Activated CD4-positive, alpha-beta T cell treated with anti-CD3 and anti-CD28 coated beads, Interleukin-2, Interleukin-6, amounts not matched to agents 100 ng/mL and 50 ng/mL, durations not matched to agents 16 hours and 8 hours (primary cell): ENCODE measurements at regions not wholly inside any gene's neighbourhood (a gene's known extent, or its start where the extent isn't known, plus 50 kb on each side); places are given as distances from the start of the nearest gene placed in this dataset.

ENCODE experiments used
- DNase-seq: peaks from one replicate; pipeline ENCODE4 v3.0.0-alpha.2; 2020

DNA sequence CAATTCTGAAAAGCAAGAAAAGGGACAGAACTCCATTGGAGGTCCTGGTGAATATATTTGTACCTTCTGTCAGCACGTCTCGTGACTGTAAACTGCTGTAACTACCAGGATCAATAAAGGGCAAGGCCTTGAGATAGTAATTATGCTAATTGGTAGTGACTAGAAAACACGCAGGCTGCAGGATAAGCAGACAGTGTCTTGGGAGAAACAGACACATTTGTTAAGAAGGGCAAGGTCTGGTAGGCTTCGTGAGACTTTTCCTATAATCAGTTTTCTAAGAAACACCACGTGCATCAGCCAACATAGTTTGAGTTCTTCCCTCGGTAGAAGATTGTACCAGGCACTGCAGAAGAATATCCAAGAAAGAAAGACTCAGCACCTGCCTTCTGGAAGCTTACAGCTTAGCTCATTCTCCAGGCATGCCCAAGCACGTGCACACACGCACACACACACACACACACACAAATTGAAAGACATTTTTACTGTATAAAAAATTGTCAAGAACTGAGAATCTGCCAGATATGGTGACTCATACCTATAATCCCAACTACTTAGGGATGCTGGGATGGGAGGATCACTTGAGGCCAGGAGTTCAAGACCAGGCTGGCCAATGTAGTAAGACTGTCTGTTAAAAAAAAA lies 167.0 kb upstream of the SASH1 start:
- no peak for DNase-seq

GRCh38 chr6:148177589-148178233 lies 164.9 kb upstream of the SASH1 start:
- DNase-seq = peak; percentile 30

DNA sequence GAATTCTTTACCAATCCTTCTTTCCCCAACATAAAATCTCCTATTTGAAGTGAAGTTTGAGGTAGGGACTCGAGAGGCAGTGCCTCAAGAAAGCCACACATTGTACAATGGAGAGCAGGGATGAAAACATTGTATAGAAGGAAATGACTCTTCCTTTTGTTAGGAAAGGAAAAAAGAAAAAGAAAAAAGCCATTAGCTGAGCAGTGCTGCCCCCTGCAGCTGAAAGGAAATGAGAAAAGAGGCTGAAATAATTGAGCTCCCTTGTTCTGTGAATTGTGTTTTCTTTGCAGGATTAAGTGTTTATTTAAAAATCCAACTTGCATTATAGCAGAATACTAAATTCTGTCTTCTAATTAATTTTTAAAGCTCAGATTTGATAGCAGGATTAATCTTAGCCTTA lies 162.9 kb upstream of the SASH1 start:
- DNase-seq = peak; percentile 9

DNA sequence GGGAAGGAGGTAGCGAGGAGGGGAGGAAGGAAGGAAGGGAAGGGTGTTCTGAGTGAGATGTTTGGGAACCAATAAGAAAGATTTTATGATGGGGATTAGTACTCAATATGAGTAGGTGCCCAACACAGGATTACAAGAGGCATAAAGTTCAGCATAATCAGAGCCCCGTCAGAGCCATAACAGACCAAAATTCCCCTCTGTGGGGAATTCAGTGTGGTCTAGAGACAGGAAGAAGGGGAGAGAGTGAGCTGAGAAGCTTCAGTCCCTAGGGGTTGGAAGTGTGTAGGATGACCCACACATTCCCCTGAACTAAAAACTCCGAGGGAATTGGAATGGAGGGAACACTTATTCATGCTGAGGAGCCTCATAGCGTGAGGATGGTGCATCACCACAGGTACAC lies 160.3 kb upstream of the SASH1 start:
- no peak for DNase-seq

GRCh38 chr6:148183776-148184175 lies 158.9 kb upstream of the SASH1 start:
- DNase-seq = no peak

DNA sequence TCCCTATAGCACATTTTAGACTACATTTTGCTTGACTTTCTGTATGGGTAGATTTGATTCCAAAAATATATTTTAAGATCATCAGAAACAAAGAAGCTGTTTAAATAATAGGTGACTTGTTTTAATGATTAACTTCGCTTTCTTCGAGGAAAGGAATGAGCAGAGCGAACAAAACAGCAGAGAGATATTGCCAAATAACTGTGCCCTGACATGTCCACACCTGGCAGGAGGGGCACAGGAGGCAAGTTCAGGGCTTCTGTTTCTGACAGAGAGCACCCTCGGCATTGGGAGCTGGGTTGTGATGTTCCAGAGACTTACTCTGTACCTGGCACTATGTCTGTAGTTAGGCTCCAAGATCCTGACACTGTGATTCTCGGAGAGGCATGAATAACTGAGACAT lies 155.7 kb upstream of the SASH1 start:
- no peak for DNase-seq

DNA sequence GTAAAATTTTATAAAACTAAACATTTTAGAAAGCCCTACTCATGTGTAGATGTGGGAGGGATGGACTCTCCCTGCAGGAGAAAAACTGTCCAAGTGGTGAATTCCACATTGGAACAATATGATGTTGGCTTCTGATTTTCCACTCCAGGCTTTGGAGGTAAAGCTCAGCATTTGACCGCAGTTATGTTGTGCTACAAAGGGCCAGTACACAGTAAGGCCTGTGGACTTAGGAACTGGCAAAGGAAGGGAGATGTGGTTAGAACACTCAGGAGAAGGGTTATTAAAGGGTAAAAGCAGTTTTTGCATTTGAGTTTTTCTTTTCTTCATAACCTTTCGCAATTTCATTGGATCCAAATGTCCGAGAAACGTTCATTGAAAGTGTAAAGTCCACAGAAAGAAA lies 150.3 kb upstream of the SASH1 start:
- no peak for DNase-seq

DNA sequence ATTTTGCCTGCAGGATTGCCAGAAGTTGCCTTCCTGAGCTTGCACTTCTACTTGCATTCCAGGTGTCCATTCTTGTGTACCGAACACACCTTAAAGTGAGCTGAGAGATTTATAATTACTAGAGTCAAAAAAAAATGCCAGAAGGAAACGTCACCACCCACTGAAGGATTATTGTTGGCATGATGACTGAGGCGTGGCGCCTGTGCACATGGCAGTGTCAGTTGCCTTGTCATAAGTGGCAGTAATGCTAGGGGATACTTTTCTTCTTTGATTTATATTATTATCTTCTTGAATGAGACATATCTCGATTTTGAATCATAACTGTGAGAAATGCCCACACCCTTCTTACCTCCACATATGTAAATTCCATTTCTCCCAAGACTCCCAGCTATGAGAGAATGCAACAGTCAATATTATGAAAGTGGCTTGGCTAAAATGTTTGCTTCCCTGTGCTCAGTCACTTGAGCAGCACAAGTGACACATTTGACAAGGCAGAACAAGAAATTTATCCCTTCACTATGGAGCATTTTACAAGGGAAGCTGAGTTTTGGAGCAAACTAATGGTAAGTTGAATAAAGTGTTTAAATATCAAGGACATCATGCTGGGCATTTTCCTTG lies 149.5 kb upstream of the SASH1 start:
- no peak for DNase-seq

DNA sequence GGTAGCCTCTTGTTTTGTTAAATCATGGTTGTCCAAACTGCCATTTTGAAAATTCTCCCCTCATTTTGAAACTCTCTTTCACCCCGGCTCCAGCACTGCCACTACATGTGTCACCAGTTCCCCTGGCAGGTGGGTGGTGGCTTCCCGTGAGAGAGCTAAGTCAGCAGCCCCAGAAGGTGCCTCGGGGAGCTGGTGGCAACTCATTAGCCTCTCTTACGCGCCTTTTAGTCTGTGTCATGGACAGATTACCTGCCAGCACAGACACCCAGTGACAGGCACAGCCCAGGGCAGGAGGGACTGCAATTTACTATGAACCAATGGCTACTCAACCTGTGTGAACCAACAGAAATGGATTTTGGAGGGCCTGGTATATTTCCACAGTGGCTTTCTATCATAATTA lies 147.1 kb upstream of the SASH1 start:
- no peak for DNase-seq

DNA sequence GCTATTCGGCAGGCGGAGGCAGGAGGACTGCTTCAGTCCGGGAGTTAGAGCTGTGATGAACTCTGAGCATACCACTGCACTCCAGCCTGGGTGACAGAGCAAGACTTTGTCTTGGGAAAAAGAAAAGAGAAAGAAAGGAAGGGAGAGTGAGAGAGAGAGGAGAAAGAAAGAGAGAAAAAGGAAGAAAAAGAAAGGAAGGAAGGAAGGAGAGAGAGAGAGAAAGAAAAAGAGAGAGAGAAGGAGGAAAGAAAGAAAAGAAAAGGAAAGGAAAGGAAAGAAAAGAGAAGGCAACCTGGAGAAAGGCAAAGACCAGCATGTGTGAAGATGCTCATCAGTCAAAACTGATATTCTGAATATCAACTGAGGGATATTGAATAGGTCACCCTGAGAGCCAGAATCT lies 143.1 kb upstream of the SASH1 start:
- DNase-seq = no peak

- DNase-seq = no peak
These were observed 142.3 kb upstream of the SASH1 start for GRCh38 chr6:148200293-148200692.

DNA sequence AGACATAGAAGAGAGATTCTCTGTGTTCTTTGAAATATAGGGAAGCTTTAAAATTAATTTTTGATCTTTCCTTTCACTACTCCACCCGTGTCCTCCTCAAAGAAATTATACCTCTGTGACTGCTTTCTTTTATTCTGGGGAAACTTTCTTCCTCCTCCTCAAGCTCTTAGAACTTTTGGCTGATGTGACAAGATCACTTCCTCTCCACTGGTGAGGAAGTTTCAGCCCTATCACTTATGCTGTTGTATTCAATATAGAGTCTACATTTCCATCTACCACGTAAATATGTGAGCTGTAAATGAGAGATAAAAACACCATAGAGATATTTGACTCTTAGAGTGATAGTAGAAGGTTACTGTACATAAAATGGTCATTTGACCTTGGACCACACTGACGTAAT lies 141.9 kb upstream of the SASH1 start:
- DNase-seq = no peak

- no peak for DNase-seq
These were observed 139.2 kb upstream of the SASH1 start for GRCh38 chr6:148203281-148203925.

- peak; percentile 89 for DNase-seq
These were observed 138.7 kb upstream of the SASH1 start for GRCh38 chr6:148203970-148204369.

GRCh38 chr6:148208298-148208697 lies 134.3 kb upstream of the SASH1 start:
- no peak for DNase-seq

- no peak for DNase-seq
These were observed 130.8 kb upstream of the SASH1 start for GRCh38 chr6:148211777-148212324.

GRCh38 chr6:148212366-148212765 lies 130.3 kb upstream of the SASH1 start:
- no peak for DNase-seq

DNA sequence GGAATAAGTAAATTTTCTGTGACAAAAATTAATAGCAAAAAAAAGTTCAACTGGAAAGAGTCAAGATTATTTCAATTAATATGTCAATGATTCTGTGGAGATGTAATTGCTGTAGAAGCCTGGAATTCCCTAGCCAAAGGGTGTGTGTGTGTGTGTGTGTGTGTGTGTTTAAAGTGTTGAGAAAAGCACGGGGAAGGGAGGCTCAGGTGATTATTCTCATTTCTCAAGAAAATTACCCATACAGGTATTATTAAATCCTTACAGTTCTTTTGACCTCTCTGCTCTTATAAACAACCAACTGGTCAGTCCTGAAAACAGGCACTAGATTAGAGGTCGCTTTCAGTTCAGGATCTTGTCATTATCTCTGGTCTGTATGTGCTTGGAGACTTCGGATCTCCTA lies 129.3 kb upstream of the SASH1 start:
- DNase-seq = no peak

GRCh38 chr6:148214667-148215066 lies 128.0 kb upstream of the SASH1 start:
- no peak for DNase-seq

GRCh38 chr6:148217051-148217450 lies 125.6 kb upstream of the SASH1 start:
- DNase-seq = no peak

- no peak for DNase-seq
These were observed 124.7 kb upstream of the SASH1 start for GRCh38 chr6:148217921-148218320.

DNA sequence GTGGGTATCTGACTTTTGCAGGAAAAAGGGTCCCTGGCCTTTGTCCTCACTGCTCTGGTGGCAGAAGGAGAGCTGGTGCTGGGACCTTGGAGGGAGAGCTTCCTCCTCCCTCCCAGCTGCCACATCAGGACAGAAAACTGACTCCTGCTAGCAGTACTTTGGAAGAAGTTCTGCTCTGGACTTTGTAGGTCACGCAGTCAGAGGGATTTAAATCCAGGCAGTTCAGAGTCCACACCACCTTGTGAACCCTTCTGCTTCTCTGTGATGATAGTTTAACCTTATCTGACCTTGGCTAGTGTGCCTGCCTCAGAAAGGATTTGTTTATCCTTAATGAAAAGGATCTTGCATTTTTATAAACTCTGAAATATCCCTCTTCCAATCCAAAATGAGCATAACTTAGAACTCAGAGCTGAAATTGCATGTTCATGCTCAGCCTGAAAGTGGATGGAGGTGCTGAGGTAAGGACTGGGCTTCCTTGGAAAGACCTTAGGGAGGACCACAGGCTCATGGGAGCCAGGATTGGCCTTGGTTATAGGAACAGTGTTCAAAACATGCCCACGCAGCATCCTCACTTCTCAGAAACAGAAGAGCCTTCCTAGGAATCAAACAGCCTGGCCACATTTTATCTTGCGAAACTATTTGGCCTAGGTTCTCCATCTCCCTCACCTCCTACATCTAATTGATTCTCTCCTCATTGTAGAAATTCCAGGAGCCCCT lies 123.9 kb upstream of the SASH1 start:
- DNase-seq = no peak
